Activated CD4-positive, alpha-beta memory T cell treated with anti-CD3 and anti-CD28 coated beads, Interleukin-2, amount 10 ng/mL, durations not matched to agents 7 days and 5 days (primary cell): ENCODE measurements at regions not wholly inside any gene's neighbourhood (a gene's known extent, or its start where the extent isn't known, plus 50 kb on each side); places are given as distances from the start of the nearest gene placed in this dataset.

Source experiments
- CTCF ChIA-PET: fragments of 350-600 bp; sonication (Branson Sonifier 250); formaldehyde crosslinking; loops from one replicate; lab custom pipeline; 2021; ENCODE audit warnings: antibody characterized with exemption, inconsistent platforms; lab: Charles Lee
- POLR2A ChIA-PET: fragments of 350-600 bp; sonication (Branson Sonifier 250); formaldehyde crosslinking; loops from one replicate; lab custom pipeline; 2021; ENCODE audit warnings: antibody characterized with exemption; lab: Charles Lee
- DNase-seq: peaks from one replicate; pipeline ENCODE4 v3.0.0-alpha.2; 2020
- H3K27ac Mint-ChIP-seq: one replicate; pipeline ENCODE4 v1.8.0; 2021; ENCODE audit warnings: mild to moderate bottlenecking, mixed read lengths
- H3K27me3 Mint-ChIP-seq: one replicate; pipeline ENCODE4 v1.8.0; 2021; ENCODE audit warnings: mixed read lengths
- H3K36me3 Mint-ChIP-seq: one replicate; pipeline ENCODE4 v1.8.0; 2021; ENCODE audit warnings: low read depth, mixed read lengths
- H3K4me1 Mint-ChIP-seq: one replicate; pipeline ENCODE4 v1.8.0; 2021; ENCODE audit warnings: mixed read lengths
- H3K4me3 Mint-ChIP-seq: one replicate; pipeline ENCODE4 v1.8.0; 2021; ENCODE audit warnings: mild to moderate bottlenecking, mixed read lengths
- H3K9me3 Mint-ChIP-seq: one replicate; pipeline ENCODE4 v1.8.0; 2021; ENCODE audit warnings: mixed read lengths

DNA sequence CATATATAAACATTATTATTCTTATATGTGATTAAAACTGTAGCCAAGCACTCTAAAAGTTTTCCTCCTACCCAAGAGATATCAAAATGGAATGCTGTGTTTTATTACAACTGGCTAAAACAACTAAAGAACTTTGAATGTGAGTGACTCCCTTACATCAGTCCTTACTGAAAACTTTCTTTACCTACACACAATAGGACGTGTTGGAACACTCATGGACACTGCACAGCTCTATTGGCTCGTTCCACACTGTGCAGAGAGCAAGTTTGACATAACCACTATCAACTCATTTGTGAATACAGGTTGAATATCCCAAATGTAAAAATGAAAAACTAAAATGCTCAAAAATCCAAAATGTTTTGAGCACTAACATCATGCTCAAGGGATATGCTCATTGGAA lies 650.6 kb downstream of the SLC4A3 start:
- DNase-seq = no peak
- no peaks in the 10 kb centered on the region for H3K36me3 Mint-ChIP-seq

DNA sequence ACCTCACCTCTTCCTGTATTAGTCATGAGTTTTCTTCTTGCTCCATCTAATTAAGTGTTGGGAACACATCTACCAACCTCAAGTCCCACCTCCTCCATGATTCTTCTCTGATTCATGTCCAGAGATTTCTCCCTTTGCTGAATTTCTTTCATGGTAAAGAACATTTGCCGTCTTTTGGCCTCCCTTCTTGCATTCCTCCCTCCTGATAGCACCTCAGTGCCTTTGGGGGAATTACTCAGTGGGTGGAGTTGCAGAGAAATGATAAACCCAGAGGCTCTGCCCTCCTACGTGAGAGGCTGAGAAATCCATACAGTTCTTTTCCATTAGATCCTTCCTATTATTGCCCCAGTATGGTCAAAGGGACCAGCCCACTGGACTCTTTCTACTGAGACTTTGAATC lies 651.9 kb downstream of the SLC4A3 start:
- H3K27me3 Mint-ChIP-seq = no peaks in the 10 kb centered on the region
- H3K9me3 Mint-ChIP-seq = no peaks in the 10 kb centered on the region
- H3K4me3 Mint-ChIP-seq = no peak overlapping the region
- ChIA-PET CTCF (no interaction called here), POLR2A (no interaction called here)
- no peak for DNase-seq
- no peaks in the 10 kb centered on the region for H3K4me1 Mint-ChIP-seq
- no peaks in the 10 kb centered on the region for H3K36me3 Mint-ChIP-seq
- H3K27ac Mint-ChIP-seq = no peak overlapping the region

More for the DNA sequence above, 650.6 kb downstream of the SLC4A3 start:
- H3K9me3 Mint-ChIP-seq = no peaks in the 10 kb centered on the region
- no peaks in the 10 kb centered on the region for H3K4me1 Mint-ChIP-seq
- H3K27ac Mint-ChIP-seq = no peak overlapping the region
- H3K27me3 Mint-ChIP-seq = no peaks in the 10 kb centered on the region
- POLR2A ChIA-PET = no interaction called here
- H3K4me3 Mint-ChIP-seq = no peak overlapping the region
- CTCF ChIA-PET = no interaction called here

DNA sequence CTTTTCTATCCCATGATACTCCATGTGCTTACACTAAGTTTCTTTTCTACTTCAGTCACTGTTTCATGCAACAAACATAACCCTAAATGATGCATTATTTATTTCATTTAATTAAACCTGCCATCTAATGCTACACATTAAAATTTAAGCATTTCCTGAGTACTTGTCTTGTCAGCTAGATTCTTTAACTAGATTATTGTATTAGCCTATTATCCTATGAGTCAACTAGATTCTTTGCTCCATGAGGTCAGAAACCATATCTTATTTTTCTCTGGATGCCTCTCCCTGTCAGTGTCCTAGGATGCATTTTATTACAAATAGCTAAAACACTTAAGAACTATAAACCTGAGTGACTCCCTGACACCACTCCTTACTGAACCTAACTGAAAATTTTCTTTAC lies 652.4 kb downstream of the SLC4A3 start:
- Mint-ChIP-seq H3K27ac (no peak overlapping the region), H3K27me3 (no peaks in the 10 kb centered on the region), H3K36me3 (no peaks in the 10 kb centered on the region), H3K9me3 (no peaks in the 10 kb centered on the region), H3K4me1 (no peaks in the 10 kb centered on the region), H3K4me3 (no peak overlapping the region)
- DNase-seq = no peak
- ChIA-PET CTCF (no interaction called here), POLR2A (no interaction called here)

DNA sequence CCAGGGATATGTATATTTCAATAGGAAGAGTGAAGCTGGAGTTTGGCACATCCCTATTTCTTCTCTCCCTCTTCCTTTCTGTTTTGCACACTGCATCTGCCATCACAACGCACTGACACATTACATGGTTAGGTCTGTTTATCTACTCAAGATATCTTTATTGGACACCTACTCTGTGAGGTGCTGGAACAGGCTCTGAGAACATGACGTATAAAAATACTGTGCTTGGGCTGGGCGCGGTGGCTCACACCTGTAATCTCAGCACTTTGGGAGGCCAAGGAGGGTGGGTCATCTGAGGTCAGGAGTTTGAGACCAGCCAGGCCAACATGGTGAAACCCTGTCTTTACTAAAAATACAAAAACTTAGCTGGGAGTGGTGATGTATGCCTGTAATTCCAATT lies 653.3 kb downstream of the SLC4A3 start:
- Mint-ChIP-seq H3K36me3 (no peaks in the 10 kb centered on the region), H3K9me3 (no peaks in the 10 kb centered on the region), H3K27me3 (no peaks in the 10 kb centered on the region), H3K4me1 (no peaks in the 10 kb centered on the region), H3K27ac (no peak overlapping the region), H3K4me3 (no peak overlapping the region)
- ChIA-PET CTCF (no interaction called here), POLR2A (no interaction called here)
- DNase-seq = no peak

DNA sequence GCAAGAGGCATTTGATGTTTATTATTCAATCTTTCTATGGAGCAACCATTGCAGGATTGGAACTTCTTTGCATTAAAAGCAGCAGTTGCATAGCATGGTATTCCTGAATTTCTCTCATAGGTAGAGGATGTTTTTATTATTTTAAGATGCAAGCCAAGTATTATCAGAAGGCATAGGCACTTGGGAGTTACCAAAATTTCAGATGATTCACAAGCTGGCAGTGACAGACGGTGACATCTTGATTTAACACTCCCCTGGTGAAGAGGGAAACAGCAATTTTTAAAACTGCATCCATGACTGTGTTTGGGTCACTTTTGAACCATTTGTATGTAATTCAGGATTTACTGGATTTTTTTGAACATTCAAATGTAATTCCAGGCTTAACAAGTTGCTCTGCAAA lies 654.3 kb downstream of the SLC4A3 start:
- H3K4me1 Mint-ChIP-seq = no peaks in the 10 kb centered on the region
- H3K9me3 Mint-ChIP-seq = no peaks in the 10 kb centered on the region
- no peak overlapping the region for H3K27ac Mint-ChIP-seq
- H3K36me3 Mint-ChIP-seq = no peaks in the 10 kb centered on the region
- no peak for DNase-seq
- H3K4me3 Mint-ChIP-seq = no peak overlapping the region
- no peaks in the 10 kb centered on the region for H3K27me3 Mint-ChIP-seq
- POLR2A ChIA-PET = no interaction called here
- CTCF ChIA-PET = no interaction called here

DNA sequence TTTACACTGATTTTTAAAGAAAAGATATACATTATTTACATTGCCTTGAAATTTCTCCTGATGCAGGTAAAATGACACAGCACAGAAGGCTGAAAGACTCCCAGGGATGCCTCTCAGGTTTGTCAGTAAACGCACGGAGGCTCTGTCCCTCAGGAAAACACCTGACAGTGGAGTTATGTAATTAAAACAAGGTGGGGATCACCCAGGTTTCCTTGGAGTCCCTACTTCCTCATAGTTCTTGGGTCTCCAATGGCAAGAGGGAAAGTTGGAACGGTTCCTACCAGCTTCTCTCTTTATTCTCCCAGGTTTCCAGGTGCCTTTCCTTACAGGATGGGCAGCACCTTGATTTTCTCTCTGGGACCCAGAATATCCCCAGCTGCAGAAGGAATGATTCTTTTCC lies 654.8 kb downstream of the SLC4A3 start:
- Mint-ChIP-seq H3K4me1 (no peaks in the 10 kb centered on the region), H3K9me3 (no peaks in the 10 kb centered on the region), H3K36me3 (no peaks in the 10 kb centered on the region), H3K27ac (no peak overlapping the region), H3K4me3 (no peak overlapping the region), H3K27me3 (no peaks in the 10 kb centered on the region)
- DNase-seq = no peak
- CTCF ChIA-PET = no interaction called here
- POLR2A ChIA-PET = no interaction called here

DNA sequence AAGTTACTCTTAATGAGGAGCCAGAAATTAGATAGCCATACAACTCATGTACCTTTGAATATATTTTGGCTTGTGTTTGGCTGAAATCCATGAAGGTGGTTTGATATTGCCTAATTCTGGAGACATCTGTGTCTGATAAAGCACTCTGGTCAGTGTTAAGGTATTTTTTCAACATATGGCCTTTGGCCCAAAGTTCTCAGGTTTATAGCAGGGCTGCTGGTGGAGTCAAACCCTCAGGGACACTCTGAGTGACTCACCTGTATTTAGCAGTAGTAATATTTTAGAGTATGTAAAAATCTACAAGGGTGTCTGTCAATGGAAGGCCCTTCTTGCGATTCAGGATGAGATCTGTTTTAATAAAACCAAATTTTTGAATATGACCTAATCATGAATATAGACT lies 666.5 kb downstream of the SLC4A3 start:
- Mint-ChIP-seq H3K9me3 (no peaks in the 10 kb centered on the region), H3K4me3 (no peak overlapping the region), H3K4me1 (no peaks in the 10 kb centered on the region), H3K36me3 (no peaks in the 10 kb centered on the region), H3K27me3 (no peaks in the 10 kb centered on the region), H3K27ac (no peak overlapping the region)
- CTCF ChIA-PET = no interaction called here
- POLR2A ChIA-PET = no interaction called here
- DNase-seq = no peak

DNA sequence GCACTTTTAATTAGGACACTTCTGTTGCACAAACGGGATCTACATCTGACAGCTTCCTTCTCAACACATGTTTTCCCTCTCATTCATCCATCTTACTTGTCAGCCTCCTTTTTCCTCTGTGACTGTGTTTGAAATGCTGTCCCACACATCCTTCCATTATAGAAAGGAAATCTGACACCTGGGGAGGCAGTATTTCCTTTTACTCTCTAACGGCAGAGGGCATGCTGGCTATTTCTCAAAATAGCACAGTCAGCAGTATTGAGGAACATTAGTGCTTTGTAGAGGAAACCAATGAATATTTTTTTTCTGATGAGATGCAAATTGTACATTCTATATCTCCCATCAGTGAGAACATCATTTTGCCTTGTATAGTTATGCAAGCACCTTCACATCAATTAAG lies 668.7 kb downstream of the SLC4A3 start:
- no peak for DNase-seq
- no peak overlapping the region for H3K27ac Mint-ChIP-seq
- H3K4me1 Mint-ChIP-seq = no peaks in the 10 kb centered on the region
- H3K4me3 Mint-ChIP-seq = no peak overlapping the region
- H3K9me3 Mint-ChIP-seq = no peaks in the 10 kb centered on the region
- ChIA-PET CTCF (no interaction called here), POLR2A (no interaction called here)
- no peaks in the 10 kb centered on the region for H3K27me3 Mint-ChIP-seq
- no peaks in the 10 kb centered on the region for H3K36me3 Mint-ChIP-seq

DNA sequence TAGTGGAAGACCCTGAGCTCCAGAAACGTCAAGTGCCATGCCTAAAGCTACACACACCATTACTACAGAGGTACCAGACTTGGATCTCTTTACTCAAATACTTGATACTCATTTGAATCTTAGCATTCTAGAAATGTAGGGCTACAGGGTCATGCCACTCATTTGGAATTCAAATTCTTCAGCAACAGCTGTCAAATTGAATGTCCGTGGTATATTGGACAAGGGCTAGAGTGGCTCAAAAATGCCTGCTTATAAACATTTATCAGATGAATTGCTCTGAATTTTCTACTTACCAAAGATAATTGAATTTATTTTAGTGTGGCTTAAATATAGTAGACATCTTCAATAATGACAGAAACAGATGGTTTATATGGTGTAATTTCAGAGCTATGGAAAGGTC lies 669.7 kb downstream of the SLC4A3 start:
- Mint-ChIP-seq H3K27ac (no peak overlapping the region), H3K27me3 (no peaks in the 10 kb centered on the region), H3K9me3 (no peaks in the 10 kb centered on the region), H3K36me3 (no peaks in the 10 kb centered on the region), H3K4me1 (no peaks in the 10 kb centered on the region), H3K4me3 (no peak overlapping the region)
- DNase-seq = no peak
- POLR2A ChIA-PET = no interaction called here
- CTCF ChIA-PET = no interaction called here

DNA sequence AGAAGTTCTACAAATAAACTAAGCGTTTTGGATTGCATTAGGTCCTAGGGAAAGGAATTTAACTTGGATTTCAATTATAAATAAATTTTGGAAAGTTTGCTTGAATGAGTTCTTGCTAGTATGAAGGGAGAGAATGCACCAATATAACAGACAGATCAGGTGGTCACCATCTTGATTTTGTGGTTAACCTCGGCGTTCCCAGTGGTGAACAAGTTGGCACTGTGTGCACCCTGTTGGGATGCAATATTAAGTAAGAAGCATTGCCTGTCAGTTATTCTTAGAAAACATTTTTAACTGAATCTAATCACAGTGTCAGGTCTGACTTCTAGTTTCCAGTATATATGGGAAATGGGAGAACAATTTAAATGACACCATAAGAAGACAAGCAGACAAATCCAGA lies 673.4 kb downstream of the SLC4A3 start:
- ChIA-PET POLR2A (no interaction called here), CTCF (no interaction called here)
- H3K27ac Mint-ChIP-seq = no peak overlapping the region
- DNase-seq = no peak
- H3K9me3 Mint-ChIP-seq = no peaks in the 10 kb centered on the region
- H3K27me3 Mint-ChIP-seq = no peaks in the 10 kb centered on the region
- no peak overlapping the region for H3K4me3 Mint-ChIP-seq
- H3K36me3 Mint-ChIP-seq = no peaks in the 10 kb centered on the region
- H3K4me1 Mint-ChIP-seq = no peaks in the 10 kb centered on the region

DNA sequence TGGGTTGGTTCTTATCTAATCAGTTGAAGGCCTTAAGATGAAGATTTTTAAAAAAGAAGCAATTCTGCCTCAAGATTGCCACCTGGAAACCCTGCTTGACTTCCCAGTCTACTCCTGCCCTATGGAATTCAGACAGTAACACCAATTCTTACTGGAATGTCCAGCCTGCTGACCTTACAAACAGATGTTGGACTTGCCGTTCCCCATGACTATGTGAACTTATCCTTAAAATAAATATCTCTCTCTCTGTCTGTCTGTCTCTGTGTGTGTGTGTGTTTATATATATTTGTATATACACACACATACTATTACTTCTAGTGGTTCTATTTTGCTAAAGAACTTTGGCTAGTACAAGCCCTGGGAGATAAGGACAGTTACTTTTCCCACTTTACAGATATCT lies 675.3 kb downstream of the SLC4A3 start:
- no peak overlapping the region for H3K4me3 Mint-ChIP-seq
- H3K9me3 Mint-ChIP-seq = no peaks in the 10 kb centered on the region

DNA sequence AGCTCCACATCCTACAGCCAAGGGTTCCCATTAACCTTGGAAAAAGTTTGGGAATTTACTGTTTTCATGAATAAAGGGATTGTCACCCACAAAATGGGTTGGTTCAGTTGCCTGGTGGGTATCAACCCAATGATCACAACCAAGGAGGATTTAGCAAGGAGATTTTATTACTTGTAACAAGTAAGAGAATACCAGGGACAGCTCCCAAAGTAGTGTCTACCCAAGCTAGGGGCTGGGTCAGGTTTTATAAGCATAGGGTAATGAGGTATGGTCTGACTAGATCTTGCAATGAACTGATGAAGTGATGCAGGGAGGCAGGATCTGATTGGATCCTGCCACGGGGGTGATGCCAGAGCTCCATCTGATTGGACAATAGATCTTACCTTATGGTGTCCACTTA lies 681.8 kb downstream of the SLC4A3 start:
- no peak for DNase-seq
- CTCF ChIA-PET = no interaction called here
- POLR2A ChIA-PET = no interaction called here
- H3K27ac Mint-ChIP-seq = no peak overlapping the region
- H3K4me3 Mint-ChIP-seq = no peak overlapping the region
- H3K36me3 Mint-ChIP-seq = no peaks in the 10 kb centered on the region
- H3K27me3 Mint-ChIP-seq = no peaks in the 10 kb centered on the region
- H3K9me3 Mint-ChIP-seq = no peaks in the 10 kb centered on the region
- no peaks in the 10 kb centered on the region for H3K4me1 Mint-ChIP-seq

More for the DNA sequence above, 675.3 kb downstream of the SLC4A3 start:
- no peaks in the 10 kb centered on the region for H3K27me3 Mint-ChIP-seq
- ChIA-PET POLR2A (no interaction called here), CTCF (no interaction called here)
- H3K27ac Mint-ChIP-seq = no peak overlapping the region
- H3K4me1 Mint-ChIP-seq = no peaks in the 10 kb centered on the region
- DNase-seq = no peak
- H3K36me3 Mint-ChIP-seq = no peaks in the 10 kb centered on the region

DNA sequence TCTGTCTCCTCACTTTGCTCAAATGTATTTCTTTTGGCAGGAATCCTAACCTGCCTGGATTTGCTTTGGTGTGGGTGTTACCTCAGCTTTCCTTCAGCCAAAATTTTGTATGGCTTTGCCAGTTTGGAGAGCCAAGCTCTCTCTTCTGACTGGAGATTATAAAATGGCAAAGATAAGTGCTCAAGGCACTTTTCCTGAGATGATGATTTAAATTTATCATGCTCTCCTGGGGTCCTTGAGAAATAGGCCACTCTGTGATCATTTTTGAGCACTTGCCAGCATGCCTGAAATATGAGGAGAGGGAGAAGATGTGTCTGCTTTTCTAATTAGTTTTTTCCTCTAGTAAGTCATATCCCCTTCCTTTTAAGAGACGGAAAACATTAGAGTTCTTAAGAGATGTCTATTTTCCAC lies 683.0 kb downstream of the SLC4A3 start:
- no peak overlapping the region for H3K27ac Mint-ChIP-seq
- CTCF ChIA-PET = no interaction called here

DNA sequence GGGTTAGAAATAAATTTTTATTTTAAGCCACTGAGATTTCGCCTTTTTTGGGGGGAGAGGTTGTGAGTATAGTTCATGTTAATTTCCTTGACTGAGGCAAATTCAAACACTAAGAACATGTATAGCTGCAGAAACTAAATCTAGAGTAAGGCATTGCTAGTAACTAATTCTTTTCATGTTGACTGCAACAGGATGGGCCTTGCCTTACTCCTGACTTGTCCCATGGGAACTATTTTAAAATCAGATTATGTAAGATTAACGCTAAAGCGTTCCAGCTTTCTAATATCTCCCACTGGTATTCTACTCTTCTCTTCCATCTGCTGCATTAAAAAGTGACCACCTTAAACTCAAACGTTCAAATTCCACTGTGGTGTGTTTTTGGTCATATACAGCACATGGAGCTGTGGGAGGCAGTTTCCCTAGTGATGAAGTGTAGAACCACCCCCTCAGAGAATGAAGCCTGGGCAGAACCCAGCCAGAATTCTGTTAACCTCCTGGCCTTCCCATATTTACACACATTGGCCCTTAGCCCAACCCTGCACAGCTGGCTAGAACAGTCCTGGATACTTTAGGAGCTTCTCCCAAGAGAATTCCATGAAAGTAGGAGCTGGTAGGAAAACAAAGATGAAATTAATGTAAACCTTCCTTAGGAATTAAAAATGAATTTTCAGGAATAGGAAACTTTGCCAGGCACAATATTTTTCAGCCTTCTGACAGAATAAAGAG lies 687.8 kb downstream of the SLC4A3 start:
- no peaks in the 10 kb centered on the region for H3K36me3 Mint-ChIP-seq
- H3K9me3 Mint-ChIP-seq = no peaks in the 10 kb centered on the region
- no peaks in the 10 kb centered on the region for H3K4me1 Mint-ChIP-seq
- no peak overlapping the region for H3K4me3 Mint-ChIP-seq
- H3K27ac Mint-ChIP-seq = no peak overlapping the region
- ChIA-PET CTCF (no interaction called here), POLR2A (no interaction called here)
- DNase-seq = no peak
- no peaks in the 10 kb centered on the region for H3K27me3 Mint-ChIP-seq

More for the DNA sequence above, 683.0 kb downstream of the SLC4A3 start:
- no peaks in the 10 kb centered on the region for H3K4me1 Mint-ChIP-seq
- no peaks in the 10 kb centered on the region for H3K36me3 Mint-ChIP-seq
- H3K4me3 Mint-ChIP-seq = no peak overlapping the region
- no peaks in the 10 kb centered on the region for H3K9me3 Mint-ChIP-seq
- no peaks in the 10 kb centered on the region for H3K27me3 Mint-ChIP-seq
- DNase-seq = no peak
- POLR2A ChIA-PET = no interaction called here
